HPDE6-E6E7 (cell line): ENCODE measurements at regions not wholly inside any gene's neighbourhood (a gene's known extent, or its start where the extent isn't known, plus 50 kb on each side); places are given as distances from the start of the nearest gene placed in this dataset.
A peak's percentile ranks its signal among the peaks of the same experiment; 100 is the strongest.

ENCODE experiments used
- DNase-seq: peaks from one replicate; pipeline ENCODE4 v3.0.0; 2011; ENCODE audit warnings: missing footprints; ENCODE audit errors: extremely low spot score

DNA sequence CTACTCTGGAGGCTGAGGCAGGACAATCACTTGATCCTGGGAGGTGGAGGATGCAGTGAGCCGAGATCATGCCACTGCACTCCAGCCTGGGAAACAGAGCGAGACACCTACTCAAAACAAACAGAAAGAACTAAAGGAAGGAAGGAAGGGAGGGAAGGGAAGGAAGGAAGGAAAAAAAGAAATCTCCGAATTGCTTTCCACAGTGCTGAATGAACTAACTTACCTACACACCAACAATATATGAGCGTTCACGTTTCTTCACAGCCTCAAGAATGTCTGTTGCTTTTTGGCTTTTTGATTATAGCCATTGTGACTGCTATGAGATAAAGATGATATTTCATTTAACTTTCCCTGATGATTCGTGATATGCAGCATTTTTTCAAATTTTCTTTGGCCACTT, 1343.7 kb downstream of the LRFN5 start:
- no peak for DNase-seq

DNA sequence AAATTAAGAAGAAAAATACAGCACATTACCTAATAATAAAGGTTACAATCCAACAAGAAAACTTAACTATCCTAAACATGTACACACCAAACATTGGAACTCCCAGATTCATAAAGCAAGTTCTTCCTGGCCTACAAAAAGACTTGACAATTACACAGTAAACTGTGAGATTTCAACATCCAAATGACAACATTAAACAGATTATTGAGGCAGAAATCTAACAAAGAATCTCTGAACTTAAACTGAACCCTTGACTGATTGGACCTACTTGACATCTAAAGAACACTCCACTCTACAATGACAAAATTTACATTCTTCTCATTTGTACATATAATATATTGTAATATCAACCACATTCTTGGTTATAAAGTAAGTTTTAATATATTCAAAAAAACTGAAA, 1341.3 kb downstream of the LRFN5 start:
- DNase-seq = no peak

- no peak for DNase-seq
Observed at GRCh38 chr14:42944284-42944683, 1337.6 kb downstream of the LRFN5 start.

- DNase-seq = no peak
Observed at GRCh38 chr14:42931308-42931707, 1324.6 kb downstream of the LRFN5 start.

GRCh38 chr14:42929806-42930480, 1323.3 kb downstream of the LRFN5 start:
- no peak for DNase-seq

GRCh38 chr14:42927313-42927712, 1320.6 kb downstream of the LRFN5 start:
- no peak for DNase-seq

DNA sequence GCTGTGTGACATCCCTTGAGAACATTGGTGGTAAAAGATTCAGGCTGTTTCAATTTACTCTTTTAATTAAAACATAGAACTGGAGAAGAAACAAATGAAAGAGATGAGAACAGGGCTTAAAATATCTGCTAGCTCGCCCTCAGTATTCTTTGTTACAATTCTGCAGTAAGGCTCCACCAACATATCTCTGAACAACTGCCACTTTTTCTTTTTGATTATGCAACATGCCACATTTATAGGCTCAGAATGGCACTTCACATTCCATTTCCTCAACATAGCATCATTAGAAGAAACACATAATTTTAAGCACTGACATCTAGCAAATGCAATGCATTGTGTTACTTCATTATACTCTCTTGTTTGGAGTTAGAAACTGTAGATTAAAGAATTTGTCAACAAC, 1315.2 kb downstream of the LRFN5 start:
- DNase-seq = no peak

GRCh38 chr14:42918615-42919014, 1311.9 kb downstream of the LRFN5 start:
- DNase-seq = no peak

GRCh38 chr14:42911642-42912041, 1305.0 kb downstream of the LRFN5 start:
- DNase-seq = no peak

DNA sequence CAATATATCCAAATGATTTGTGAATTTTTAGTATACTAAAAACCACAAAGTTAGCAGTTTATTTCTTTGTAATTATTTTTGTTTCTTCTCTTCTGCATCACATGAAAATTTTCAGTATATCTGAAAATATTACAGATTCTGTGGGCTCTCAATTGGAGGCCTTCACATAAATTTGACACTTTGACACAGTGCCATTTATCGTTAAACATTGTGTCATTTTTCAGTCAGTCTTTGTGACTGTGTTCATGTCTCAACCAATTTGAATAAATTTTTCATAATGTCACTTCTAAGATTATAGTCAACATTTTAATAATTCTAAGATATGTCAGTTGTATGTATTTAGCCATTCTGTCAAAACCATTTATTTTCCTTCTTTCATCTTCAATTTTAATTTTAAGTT, 1303.0 kb downstream of the LRFN5 start:
- DNase-seq = no peak

- no peak for DNase-seq
Observed at GRCh38 chr14:42893183-42893582, 1286.5 kb downstream of the LRFN5 start.

GRCh38 chr14:42884100-42884499, 1277.4 kb downstream of the LRFN5 start:
- peak; percentile 22 for DNase-seq

GRCh38 chr14:42877716-42878115, 1271.0 kb downstream of the LRFN5 start:
- DNase-seq = no peak

DNA sequence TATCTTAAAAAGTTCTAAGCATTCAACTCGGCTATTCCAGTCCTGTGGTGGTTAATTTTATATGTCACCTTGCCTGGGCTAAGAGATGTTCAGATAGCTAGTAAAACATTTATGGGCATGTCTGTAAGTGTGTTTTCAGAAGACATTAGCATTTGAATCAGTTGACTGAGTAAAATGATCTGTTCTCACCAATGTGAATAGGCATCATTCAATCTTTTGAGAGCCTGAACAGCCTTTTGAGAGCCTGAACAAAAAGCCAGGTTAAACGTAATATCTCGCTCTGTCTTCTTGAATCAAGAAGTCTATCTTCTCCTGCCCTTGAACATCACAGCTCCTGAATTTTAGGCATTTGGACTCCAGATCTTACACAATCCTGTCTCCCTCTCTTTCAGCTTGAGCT, 1266.1 kb downstream of the LRFN5 start:
- DNase-seq = no peak

DNA sequence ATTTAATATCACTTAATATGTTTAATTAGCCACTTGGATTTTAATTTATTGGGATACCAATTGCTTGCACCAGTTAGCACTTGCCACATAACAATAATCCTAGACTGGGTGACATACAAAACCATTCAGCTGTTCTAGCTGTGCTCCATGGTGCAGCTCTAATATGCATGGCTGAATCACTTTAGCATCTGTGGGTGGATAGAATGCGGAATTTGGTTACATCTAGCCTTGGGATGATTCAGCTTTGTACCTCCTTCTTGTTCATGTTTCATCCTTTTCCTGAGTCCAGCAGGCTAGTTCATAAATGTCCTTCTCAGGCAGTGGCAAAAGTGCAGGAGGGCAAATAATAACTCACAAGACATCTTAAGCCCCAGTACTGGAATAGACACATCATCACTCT, 1263.0 kb downstream of the LRFN5 start:
- DNase-seq = no peak

GRCh38 chr14:42862114-42862513, 1255.4 kb downstream of the LRFN5 start:
- DNase-seq = no peak

DNA sequence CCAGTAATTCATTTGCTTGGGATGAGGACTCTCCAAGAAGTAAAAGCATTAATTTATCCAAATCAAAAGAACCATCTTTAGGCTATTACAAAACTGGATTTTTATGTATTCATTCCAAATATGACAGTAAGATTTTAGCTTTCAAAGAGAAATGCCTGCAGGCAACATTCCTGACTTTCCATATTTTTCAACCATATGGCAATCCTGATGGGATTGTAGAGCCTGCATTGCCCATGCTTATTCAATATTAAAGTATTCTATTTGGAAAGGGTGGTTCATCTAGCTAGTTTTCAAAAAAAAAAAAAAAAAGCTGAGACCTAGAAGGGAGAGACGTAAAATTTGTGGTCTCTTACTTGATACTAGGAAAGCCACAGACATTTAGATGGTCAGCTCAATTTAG, 1253.7 kb downstream of the LRFN5 start:
- no peak for DNase-seq

GRCh38 chr14:42856106-42856505, 1249.4 kb downstream of the LRFN5 start:
- DNase-seq = no peak

DNA sequence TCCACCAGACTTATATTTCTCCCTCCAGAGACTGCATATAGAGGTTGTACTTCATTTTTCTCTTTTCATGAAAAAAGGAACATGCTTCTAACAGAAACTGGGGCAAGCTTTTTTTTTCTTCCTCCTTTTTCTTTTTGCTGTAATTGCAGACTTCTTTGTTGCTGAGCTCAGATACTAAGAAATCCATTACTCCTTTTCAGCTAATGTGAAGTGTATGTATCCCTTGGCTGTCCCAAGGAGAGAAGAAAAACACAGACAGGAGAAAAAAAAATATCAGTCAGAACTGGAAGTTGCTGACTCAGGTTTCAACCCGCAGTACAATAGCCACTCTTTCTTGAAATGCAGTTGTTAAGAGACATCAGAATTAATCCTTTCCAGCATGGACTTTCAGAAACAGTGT, 1248.4 kb downstream of the LRFN5 start:
- DNase-seq = no peak

GRCh38 chr14:42854061-42854460, 1247.4 kb downstream of the LRFN5 start:
- DNase-seq = no peak

GRCh38 chr14:42848652-42849051, 1242.0 kb downstream of the LRFN5 start:
- DNase-seq = no peak

DNA sequence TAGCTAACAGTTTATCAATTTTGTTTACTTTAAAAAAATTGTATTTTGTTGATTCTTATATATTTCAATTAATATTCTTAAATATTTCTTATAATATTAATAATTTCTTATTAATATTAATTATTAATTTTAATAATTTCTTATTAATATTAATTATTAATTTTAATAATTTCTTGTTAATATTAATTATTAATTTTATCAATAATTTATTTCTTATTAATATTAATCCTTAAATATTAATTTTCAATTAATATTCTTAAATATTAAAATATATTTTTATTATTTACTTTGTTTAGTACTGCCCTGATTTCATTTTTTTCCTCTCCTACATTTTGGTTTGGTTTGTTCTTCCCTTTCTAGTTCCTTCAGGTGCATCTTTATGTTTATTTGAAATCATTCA, 1208.1 kb downstream of the LRFN5 start:
- no peak for DNase-seq

DNA sequence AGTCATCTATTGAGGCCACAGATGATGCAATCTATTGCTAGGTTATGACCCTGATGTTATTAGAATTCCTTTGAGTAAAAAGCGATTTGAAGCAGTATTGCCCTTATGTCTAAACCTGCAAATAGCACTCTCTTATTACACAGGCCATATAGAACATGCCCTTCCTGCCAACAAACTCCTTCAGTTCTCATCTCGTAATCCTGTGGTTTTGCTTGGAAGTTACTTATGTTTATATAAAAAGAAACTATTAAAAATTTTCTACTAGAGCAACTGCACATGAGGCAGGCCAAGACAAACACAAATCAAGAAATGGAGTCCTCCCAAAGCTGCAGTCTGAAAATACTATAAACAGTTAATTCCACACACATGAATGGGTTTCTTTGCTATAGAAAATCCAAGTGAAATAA, 1200.2 kb downstream of the LRFN5 start:
- DNase-seq = no peak

- DNase-seq = no peak
Observed at GRCh38 chr14:42804141-42804540, 1197.5 kb downstream of the LRFN5 start.
